Neural cell (in vitro differentiated cells): ENCODE measurements at regions not wholly inside any gene's neighbourhood (a gene's known extent, or its start where the extent isn't known, plus 50 kb on each side); places are given as distances from the start of the nearest gene placed in this dataset.

Experiments
- H2AFZ ChIP-seq: fragments of 200-600, 300-800 bp; sonication (generic), shearing (Covaris generic); 2 replicates; pipeline ENCODE4 v1.6.0; 2014; ENCODE audit warnings: low read depth, mild to moderate bottlenecking, antibody characterized with exemption, low read length, moderate library complexity
- H3F3A ChIP-seq: fragments of 200-600 bp; shearing (Covaris generic); 2 replicates; pipeline ENCODE4 v1.6.1; 2016; ENCODE audit warnings: mild to moderate bottlenecking, moderate library complexity, mixed read lengths, antibody characterized with exemption, low read length; ENCODE audit not compliant: insufficient read depth, poor library complexity, severe bottlenecking
- H3K27ac ChIP-seq: fragments of 200-600, 300-800 bp; sonication (generic), shearing (Covaris generic); 2 replicates; pipeline ENCODE4 v1.5.1; 2014; ENCODE audit warnings: mild to moderate bottlenecking, low read length, moderate library complexity
- H3K27me3 ChIP-seq: fragments of 300-800, 200-600 bp; sonication (generic), shearing (Covaris generic); 2 replicates; pipeline ENCODE4 v1.6.0; 2014; ENCODE audit warnings: mild to moderate bottlenecking, low read depth, low read length, moderate library complexity; ENCODE audit not compliant: insufficient read depth
- H3K36me3 ChIP-seq: fragments of 300-800, 200-600 bp; sonication (generic), shearing (Covaris generic); 2 replicates; pipeline ENCODE4 v1.5.1; 2014; ENCODE audit warnings: mild to moderate bottlenecking, antibody characterized with exemption, low read length, moderate library complexity; ENCODE audit not compliant: insufficient read depth
- H3K4me2 ChIP-seq: fragments of 300-800, 200-600 bp; sonication (generic), shearing (Covaris generic); 2 replicates; pipeline ENCODE4 v1.6.0; 2014; ENCODE audit warnings: mild to moderate bottlenecking, low read length
- H3K4me3 ChIP-seq: fragments of 300-800, 200-600 bp; sonication (generic), shearing (Covaris generic); 2 replicates; pipeline ENCODE4 v1.5.1; 2014; ENCODE audit warnings: mild to moderate bottlenecking, low read length, moderate library complexity
- H3K79me2 ChIP-seq: fragments of 200-600 bp; shearing (Covaris generic); replicated peaks from 2 replicates; pipeline ENCODE4 v1.6.0; 2014; ENCODE audit warnings: mild to moderate bottlenecking, low read length, moderate library complexity; ENCODE audit not compliant: insufficient read depth
- H3K9ac ChIP-seq: fragments of 300-800, 200-600 bp; sonication (generic), shearing (Covaris generic); 2 replicates; pipeline ENCODE4 v1.6.1; 2016; ENCODE audit warnings: mild to moderate bottlenecking, low read length, mixed read lengths
- H3K9me2 ChIP-seq: fragments of 200-600 bp; shearing (Covaris generic); 2 replicates; pipeline ENCODE4 v1.6.1; 2016; ENCODE audit warnings: mild to moderate bottlenecking, low read length, mixed read lengths; ENCODE audit not compliant: insufficient read depth
- H3K9me3 ChIP-seq: fragments of 200-600, 300-800 bp; sonication (generic), shearing (Covaris generic); 2 replicates; pipeline ENCODE4 v1.6.1; 2016; ENCODE audit warnings: mild to moderate bottlenecking, mixed run types, low read length, moderate library complexity, mixed read lengths
- H4K20me1 ChIP-seq: fragments of 200-600 bp; shearing (Covaris generic); 2 replicates; pipeline ENCODE4 v1.6.1; 2016; ENCODE audit warnings: mild to moderate bottlenecking, mixed run types; ENCODE audit not compliant: insufficient read depth
- CTCF ChIP-seq: fragments of 450-650 bp; IDR thresholded peaks from 2 replicates; pipeline ENCODE4 v1.5.1; 2014; ENCODE audit warnings: antibody characterized with exemption, mild to moderate bottlenecking, moderate library complexity; ENCODE audit not compliant: poor library complexity, severe bottlenecking
- EP300 ChIP-seq: fragments of 450-650 bp; conservative IDR thresholded peaks from 2 replicates; pipeline ENCODE4 v1.6.1; 2014; ENCODE audit warnings: antibody characterized with exemption, mild to moderate bottlenecking, moderate library complexity; ENCODE audit not compliant: poor library complexity, severe bottlenecking
- EZH2 ChIP-seq: fragments of 200-600, 300-800 bp; shearing (Covaris generic), sonication (generic); IDR thresholded peaks from 2 replicates; pipeline ENCODE4 v1.6.1; 2014; ENCODE audit warnings: antibody characterized with exemption, low read length, borderline replicate concordance, mild to moderate bottlenecking; ENCODE audit not compliant: insufficient read depth, poor library complexity, severe bottlenecking
- MXI1 ChIP-seq: fragments of 450-650 bp; conservative IDR thresholded peaks from 2 replicates; pipeline ENCODE4 v1.6.1; 2014; ENCODE audit warnings: antibody characterized with exemption, mild to moderate bottlenecking; ENCODE audit not compliant: poor library complexity, severe bottlenecking
- POLR2AphosphoS5 ChIP-seq: IDR thresholded peaks from 2 replicates; pipeline ENCODE4 v1.6.1; 2012
- RAD21 ChIP-seq: fragments of 450-650 bp; conservative IDR thresholded peaks from 2 replicates; pipeline ENCODE4 v1.6.1; 2014; ENCODE audit warnings: antibody characterized with exemption, mild to moderate bottlenecking, moderate library complexity
- REST ChIP-seq: IDR thresholded peaks from 2 replicates; pipeline ENCODE4 v1.6.1; 2012; ENCODE audit warnings: borderline replicate concordance
- SMC3 ChIP-seq: fragments of 450-650 bp; conservative IDR thresholded peaks from 2 replicates; pipeline ENCODE4 v1.6.1; 2014; ENCODE audit warnings: antibody characterized with exemption, mild to moderate bottlenecking, moderate library complexity; ENCODE audit not compliant: poor library complexity
- TAF1 ChIP-seq: IDR thresholded peaks from 2 replicates; pipeline ENCODE4 v1.6.1; 2012; ENCODE audit warnings: low read depth

GRCh38 chr11:33610903-33611302 lies 89.7 kb downstream of the C11orf91 start:
- no peak overlapping the region for H2AFZ ChIP-seq
- H3F3A ChIP-seq = no peaks in the 10 kb centered on the region
- H3K4me3 ChIP-seq = no peak overlapping the region
- H4K20me1 ChIP-seq = no peaks in the 10 kb centered on the region
- H3K27ac ChIP-seq = no peak overlapping the region
- H3K36me3 ChIP-seq = no peaks in the 10 kb centered on the region
- no peak overlapping the region for H3K4me2 ChIP-seq
- H3K9me3 ChIP-seq = no peaks in the 10 kb centered on the region
- no peaks in the 10 kb centered on the region for H3K27me3 ChIP-seq
- H3K9ac ChIP-seq = no peak overlapping the region
- TF ChIP-seq EP300 (no peak), EZH2 (no peak), MXI1 (no peak), REST (no peak), CTCF (no peak), POLR2AphosphoS5 (no peak), RAD21 (no peak), SMC3 (no peak), TAF1 (no peak)
- no peaks in the 10 kb centered on the region for H3K9me2 ChIP-seq
- no peaks in the 10 kb centered on the region for H3K79me2 ChIP-seq

GRCh38 chr11:33608386-33608785 lies 92.2 kb downstream of the C11orf91 start:
- Histone ChIP-seq H3K9me3 (no peaks in the 10 kb centered on the region), H3K4me3 (no peak overlapping the region), H3K4me2 (no peak overlapping the region), H3K27ac (peak overlapping the region; percentile 30), H3K9me2 (no peaks in the 10 kb centered on the region), H3K79me2 (no peaks in the 10 kb centered on the region), H2AFZ (no peak overlapping the region), H3K27me3 (no peaks in the 10 kb centered on the region), H3K36me3 (no peaks in the 10 kb centered on the region), H3F3A (no peaks in the 10 kb centered on the region), H4K20me1 (no peaks in the 10 kb centered on the region), H3K9ac (no peak overlapping the region)
- TF ChIP-seq TAF1 (no peak), POLR2AphosphoS5 (peak; percentile 39)

- H3K9me2 ChIP-seq = no peaks in the 10 kb centered on the region
- no peak overlapping the region for H3K4me2 ChIP-seq
- H3K4me3 ChIP-seq = no peak overlapping the region
- no peak overlapping the region for H3K27ac ChIP-seq
- H4K20me1 ChIP-seq = no peaks in the 10 kb centered on the region
- H3K9me3 ChIP-seq = no peaks in the 10 kb centered on the region
- H3F3A ChIP-seq = no peaks in the 10 kb centered on the region
- H3K9ac ChIP-seq = no peak overlapping the region
- no peaks in the 10 kb centered on the region for H3K27me3 ChIP-seq
- TF ChIP-seq TAF1 (no peak), REST (no peak), CTCF (no peak), SMC3 (no peak), EZH2 (no peak)
- H2AFZ ChIP-seq = no peak overlapping the region
- no peaks in the 10 kb centered on the region for H3K36me3 ChIP-seq
- H3K79me2 ChIP-seq = no peaks in the 10 kb centered on the region
These were observed 93.9 kb downstream of the C11orf91 start for GRCh38 chr11:33606762-33607161.
